Cerebellar cortex (tissue), 1 donor: ENCODE measurements at regions not wholly inside any gene's neighbourhood (a gene's known extent, or its start where the extent isn't known, plus 50 kb on each side); places are given as distances from the start of the nearest gene placed in this dataset.

ENCODE experiments used
- DNase-seq: peaks from one replicate; pipeline ENCODE4 v3.0.0-alpha.2; 2015; ENCODE audit warnings: low spot score

DNA sequence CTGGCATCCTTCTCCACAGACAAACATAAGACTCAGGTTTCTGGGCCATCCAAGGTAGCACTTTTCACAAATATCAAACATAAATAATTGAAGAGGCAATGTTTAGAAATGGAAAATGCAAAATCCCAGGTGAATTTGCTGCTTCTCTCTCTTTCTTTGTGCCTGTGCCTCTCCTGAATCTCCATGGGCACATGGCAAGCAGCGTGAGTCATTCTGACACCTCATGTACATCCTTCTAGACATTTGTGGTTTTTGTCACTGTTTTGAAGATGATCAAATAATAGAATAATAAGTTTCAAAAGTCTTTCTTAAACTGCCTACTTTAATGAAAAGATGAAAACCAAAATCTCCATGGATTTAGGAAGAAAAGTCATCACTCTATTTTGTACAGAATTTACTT lies 60.3 kb upstream of the RAB11FIP2 start:
- no peak for DNase-seq

DNA sequence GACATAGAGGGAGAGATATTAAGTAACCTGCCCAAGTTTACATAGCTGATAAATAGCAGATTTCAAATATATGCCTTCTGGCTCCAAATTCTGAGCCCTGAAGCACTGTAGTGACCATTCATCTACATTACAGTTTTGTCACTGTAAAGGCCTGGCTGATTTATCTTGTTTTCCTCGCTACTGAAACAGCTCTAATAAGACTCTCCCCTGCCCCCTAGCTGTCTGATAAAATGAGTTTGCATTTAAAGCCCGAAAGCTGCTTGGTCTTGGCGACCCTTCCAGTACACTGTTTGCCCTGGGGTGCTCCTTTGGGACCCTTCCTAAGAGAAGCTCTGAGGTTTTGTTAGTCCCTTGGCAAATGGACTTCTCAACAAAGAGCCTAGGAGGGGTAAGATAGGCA lies 59.7 kb upstream of the RAB11FIP2 start:
- DNase-seq, result peak; percentile 14

DNA sequence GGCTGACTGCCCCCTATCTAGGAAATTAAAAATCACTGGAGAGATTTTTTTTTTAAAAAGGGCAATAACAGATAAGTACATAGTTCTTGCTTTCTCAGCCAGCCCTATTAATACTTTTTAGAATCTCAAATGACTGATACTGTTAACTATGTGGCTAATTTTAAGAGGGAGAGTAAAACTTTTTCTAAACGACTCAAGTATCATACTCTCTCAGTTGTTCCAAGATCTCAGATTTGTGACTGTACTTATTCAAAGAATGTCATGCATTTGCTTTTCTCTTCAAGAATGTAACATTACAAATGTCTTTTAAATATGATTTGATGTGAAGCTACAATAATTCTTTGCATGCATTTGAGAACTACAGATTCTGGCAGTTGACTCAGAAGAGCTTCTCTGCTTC lies 55.4 kb upstream of the RAB11FIP2 start:
- DNase-seq, result no peak

DNA sequence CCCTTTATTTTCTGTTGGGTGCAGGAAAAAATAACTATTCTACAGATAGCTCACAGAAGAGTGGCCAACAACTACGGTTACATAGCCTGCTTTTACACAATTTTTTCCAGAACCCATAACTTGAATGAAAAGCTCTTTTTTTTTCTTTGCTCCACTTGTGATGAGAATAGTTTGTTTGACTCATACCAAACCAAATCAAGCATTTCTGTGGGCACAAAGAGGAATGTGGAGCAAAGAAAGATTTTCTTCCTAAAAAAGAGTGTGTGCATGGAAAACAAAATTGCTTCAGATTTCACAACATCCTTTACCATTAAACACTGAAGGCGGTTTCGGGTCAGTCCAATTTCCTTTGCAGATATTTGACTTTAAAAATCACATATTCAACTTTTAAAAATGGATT lies 54.8 kb upstream of the RAB11FIP2 start:
- no peak for DNase-seq
